SK-N-MC (cell line): ENCODE measurements at regions not wholly inside any gene's neighbourhood (a gene's known extent, or its start where the extent isn't known, plus 50 kb on each side); places are given as distances from the start of the nearest gene placed in this dataset.

ENCODE experiments used
- DNase-seq: peaks from one replicate; pipeline ENCODE4 v3.0.0-alpha.2; 2011; ENCODE audit warnings: low read depth, low spot score
- H3K27ac ChIP-seq: fragments of 200-600 bp; sonication (generic); 2 replicates; pipeline ENCODE4 v1.5.1; 2016; ENCODE audit warnings: mixed run types
- H3K36me3 ChIP-seq: fragments of 200-600 bp; sonication (generic); 2 replicates; pipeline ENCODE4 v1.6.1; 2017; ENCODE audit warnings: antibody characterized with exemption, low read length, mixed read lengths; ENCODE audit not compliant: insufficient read depth
- H3K4me3 ChIP-seq: fragments of 200-600 bp; sonication (generic); 2 replicates; pipeline ENCODE4 v1.5.1; 2016
- H3K9ac ChIP-seq: fragments of 200-600 bp; sonication (generic); 2 replicates; pipeline ENCODE4 v1.8.0; 2017; ENCODE audit warnings: mixed run types, mixed read lengths; ENCODE audit not compliant: insufficient read length
- H3K9me3 ChIP-seq: fragments of 200-600 bp; sonication (generic); 2 replicates; pipeline ENCODE4 v1.6.1; 2017; ENCODE audit warnings: low read depth, mild to moderate bottlenecking, antibody characterized with exemption, low read length, moderate library complexity, mixed read lengths
- EZH2 ChIP-seq: fragments of 200-600 bp; sonication (generic); IDR thresholded peaks from one replicate; pipeline ENCODE4 v1.6.1; 2017; ENCODE audit warnings: antibody characterized with exemption
- FOXP2 ChIP-seq: optimal IDR thresholded peaks from 2 replicates; pipeline ENCODE3; 2011; ENCODE audit warnings: mild to moderate bottlenecking, moderate library complexity; ENCODE audit not compliant: insufficient read depth; ENCODE audit errors: extremely low read length, control extremely low read depth
- POLR2AphosphoS5 ChIP-seq: IDR thresholded peaks from 2 replicates; pipeline ENCODE4 v1.6.1; 2012; ENCODE audit warnings: mild to moderate bottlenecking, low read depth, low read length, borderline replicate concordance

DNA sequence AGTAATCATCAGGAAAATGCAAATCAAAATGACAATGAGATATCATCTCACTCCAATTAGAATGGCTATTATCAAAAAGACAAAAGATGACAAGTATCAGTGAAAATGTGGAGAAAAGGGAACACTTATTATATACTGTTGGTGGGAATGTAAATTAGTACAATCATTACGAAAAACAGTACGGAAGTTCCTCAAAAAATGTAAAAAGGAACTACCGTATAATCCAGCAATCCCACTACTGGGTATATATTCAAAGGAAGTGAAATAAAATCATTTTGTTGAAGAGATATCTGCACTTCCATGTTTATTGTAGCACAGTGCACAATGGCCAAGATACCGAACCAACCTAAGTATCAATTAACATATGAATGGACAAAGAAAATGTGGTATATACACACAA is 52.4 kb upstream of the TEX51 start:
- Histone ChIP-seq H3K9me3 (no peaks in the 10 kb centered on the region), H3K4me3 (no peak overlapping the region), H3K36me3 (no peaks in the 10 kb centered on the region), H3K27ac (no peak overlapping the region), H3K9ac (no peak overlapping the region)
- TF ChIP-seq POLR2AphosphoS5: no peak
- no peak for TF ChIP-seq EZH2
- TF ChIP-seq FOXP2: no peak
- DNase-seq: no peak
